GM20000 (cell line): ENCODE measurements at regions not wholly inside any gene's neighbourhood (a gene's known extent, or its start where the extent isn't known, plus 50 kb on each side); places are given as distances from the start of the nearest gene placed in this dataset.

ENCODE experiments used
- DNase-seq: peaks from one replicate; pipeline ENCODE4 v3.0.0; 2012; ENCODE audit warnings: low spot score
- CTCF ChIP-seq: IDR thresholded peaks from 2 replicates; pipeline ENCODE4 v1.5.1; 2012; ENCODE audit warnings: mild to moderate bottlenecking, control low read depth; ENCODE audit errors: extremely low read depth, missing control alignments

- peak; percentile 23 for DNase-seq
- peak; percentile 17 for TF ChIP-seq CTCF
Observed at GRCh38 chr12:107891967-107892366, 117.5 kb downstream of the ASCL4 start.

- no peak for DNase-seq
- no peak for TF ChIP-seq CTCF
Observed at GRCh38 chr12:107894589-107894988, 120.1 kb downstream of the ASCL4 start.

- TF ChIP-seq CTCF: no peak
- no peak for DNase-seq
Observed at GRCh38 chr12:107895966-107896365, 121.5 kb downstream of the ASCL4 start.

- DNase-seq: no peak
- TF ChIP-seq CTCF: no peak
Observed at GRCh38 chr12:107900588-107900987, 126.1 kb downstream of the ASCL4 start.

GRCh38 chr12:107903341-107904061 lies 129.0 kb downstream of the ASCL4 start:
- no peak for TF ChIP-seq CTCF
- DNase-seq: peak; percentile 91

- no peak for TF ChIP-seq CTCF
- DNase-seq: no peak
Observed at GRCh38 chr12:107906707-107907106, 132.2 kb downstream of the ASCL4 start.

- TF ChIP-seq CTCF: peak; percentile 81
- DNase-seq: peak; percentile 81
Observed at GRCh38 chr12:107912421-107913004, 138.0 kb downstream of the ASCL4 start.
